GM18870 (cell line): ENCODE measurements at regions not wholly inside any gene's neighbourhood (a gene's known extent, or its start where the extent isn't known, plus 50 kb on each side); places are given as distances from the start of the nearest gene placed in this dataset.

ENCODE experiments used
- ATAC-seq: cut with Tn5 transposase; IDR thresholded peaks from one replicate; pipeline ENCODE4 v1.9.1; 2021; ENCODE audit warnings: moderate library complexity; ENCODE audit not compliant: unreplicated experiment

DNA sequence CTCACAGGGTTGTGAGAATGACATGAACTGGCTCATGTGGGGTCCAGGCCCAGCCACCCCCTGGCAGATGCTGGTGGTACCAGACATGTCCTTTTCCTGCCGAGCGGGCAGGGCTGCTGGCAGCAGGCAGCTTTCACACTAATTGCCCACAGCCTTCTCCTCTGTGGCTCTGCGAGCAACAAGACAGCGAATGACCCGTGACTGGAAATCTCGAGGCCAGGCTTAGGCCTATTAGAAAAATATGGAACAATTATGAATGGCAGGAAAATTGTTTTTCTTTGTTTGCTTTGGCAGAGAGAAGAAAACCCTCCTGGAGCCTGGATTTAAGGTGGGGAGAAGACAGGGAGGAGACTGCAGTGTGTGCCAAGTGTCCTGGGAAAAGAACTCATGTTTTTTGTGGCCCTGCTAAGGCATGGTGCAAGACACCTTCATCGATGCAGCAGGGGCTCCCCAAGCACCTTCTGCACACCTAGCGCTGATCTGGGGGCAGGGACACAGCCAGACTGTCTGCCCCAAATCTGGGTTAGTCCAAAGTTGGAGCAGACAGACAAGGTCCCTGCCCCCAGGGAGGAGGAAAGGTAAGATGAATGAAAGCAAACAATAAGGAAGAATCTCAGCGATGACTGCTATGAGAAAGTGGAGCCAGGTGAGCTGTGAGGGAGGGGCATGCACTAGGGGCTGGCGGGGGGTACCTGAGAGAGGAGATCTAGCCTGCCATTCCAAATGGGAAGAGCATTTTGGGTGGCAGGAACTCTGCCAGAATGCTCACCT lies 193.8 kb upstream of the TLE3 start:
- no peak for ATAC-seq

GRCh38 chr15:70290708-70291107 lies 193.0 kb upstream of the TLE3 start:
- ATAC-seq, result no peak

DNA sequence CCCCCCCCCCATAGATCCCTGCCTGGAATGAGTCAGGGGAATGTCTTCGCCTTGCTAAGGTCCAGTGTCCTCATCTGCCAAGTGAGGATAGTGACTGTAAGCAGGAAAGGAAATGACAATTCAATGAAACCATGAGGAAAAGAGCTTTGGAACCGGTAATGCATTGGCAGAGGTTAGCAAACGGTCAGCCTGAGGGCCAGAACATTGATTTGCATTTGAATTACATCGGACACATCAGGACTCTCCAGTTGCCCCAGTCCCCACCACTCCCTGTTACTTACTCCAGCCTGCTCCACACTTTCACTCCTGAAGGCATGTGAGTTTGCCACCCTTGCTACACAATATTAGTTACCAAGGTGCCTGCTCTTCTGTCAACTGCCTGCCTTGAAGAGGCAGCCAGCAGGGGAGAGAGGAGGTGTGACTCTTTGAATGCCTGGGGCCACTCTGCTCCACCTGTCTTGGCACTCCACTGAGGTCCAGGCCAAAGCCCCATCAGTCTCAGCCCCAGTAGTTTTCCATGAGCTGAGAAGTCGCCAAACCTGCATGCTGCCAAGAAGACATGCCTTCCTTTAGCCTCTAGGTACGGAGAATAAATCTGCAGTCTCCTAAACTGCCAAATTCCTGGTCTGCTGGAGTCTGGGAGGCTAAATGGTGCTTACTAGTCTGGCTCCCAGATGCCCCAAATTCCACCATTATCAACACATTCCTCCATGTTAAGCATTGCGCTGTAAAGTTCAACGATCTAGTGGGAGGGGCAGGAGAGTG lies 191.7 kb upstream of the TLE3 start:
- no peak for ATAC-seq

GRCh38 chr15:70286113-70286806 lies 188.5 kb upstream of the TLE3 start:
- ATAC-seq, result no peak

DNA sequence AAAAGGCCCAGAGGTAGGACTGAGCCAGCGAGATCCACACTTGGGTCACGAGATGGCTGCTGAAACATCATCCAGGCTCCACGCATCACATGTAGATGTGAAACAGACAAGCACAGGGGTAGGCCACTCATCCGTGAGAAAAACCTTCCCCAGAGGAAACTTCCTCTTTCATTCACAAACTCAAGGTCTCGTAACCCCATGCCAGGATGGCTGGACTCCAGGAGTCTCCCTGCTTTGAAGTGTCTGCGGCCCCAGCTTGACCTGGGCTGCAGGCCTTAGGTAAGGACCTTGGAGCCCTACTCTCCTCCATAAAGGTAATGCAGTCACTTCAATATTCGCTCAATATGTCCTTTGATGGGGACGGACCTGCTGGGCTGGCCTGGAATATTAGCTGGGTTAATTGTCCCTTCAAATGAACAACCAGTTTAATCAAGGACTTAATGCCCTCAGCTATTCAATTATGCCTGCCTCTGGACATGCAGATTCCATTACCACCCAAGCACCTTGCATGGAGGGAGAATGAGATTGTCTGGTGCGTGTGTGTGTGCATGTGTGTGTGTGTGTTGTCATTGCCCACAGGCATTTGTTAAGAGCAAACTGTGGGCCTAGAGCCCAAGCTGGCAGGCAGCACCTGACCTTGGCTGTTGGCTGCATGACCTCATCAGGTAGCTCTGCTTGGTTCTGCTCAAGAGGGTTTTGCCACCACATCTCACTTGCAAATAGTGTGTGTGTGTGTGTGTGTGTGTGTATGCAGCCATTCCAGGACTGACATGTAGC lies 186.9 kb upstream of the TLE3 start:
- no peak for ATAC-seq

DNA sequence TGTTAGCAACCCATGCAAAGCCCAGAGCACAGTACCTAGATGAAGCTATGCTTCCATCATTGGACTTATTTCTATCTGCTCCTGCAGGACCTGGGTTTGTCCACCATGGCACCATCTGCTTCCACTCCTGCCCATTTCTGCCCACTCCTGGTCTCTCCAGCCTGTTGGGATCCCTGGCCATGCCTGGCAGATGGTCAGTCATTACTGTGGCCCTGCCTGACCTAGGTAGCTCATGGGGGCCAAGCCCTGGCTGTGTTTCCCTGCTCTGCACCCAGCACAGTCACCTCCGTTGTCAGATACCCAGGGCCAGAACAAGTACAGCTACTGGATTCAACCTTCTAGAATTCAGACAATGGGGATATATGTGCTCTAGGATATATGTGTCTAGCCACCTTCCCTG lies 185.8 kb upstream of the TLE3 start:
- no peak for ATAC-seq

GRCh38 chr15:70281811-70282307 lies 184.1 kb upstream of the TLE3 start:
- ATAC-seq, result no peak

DNA sequence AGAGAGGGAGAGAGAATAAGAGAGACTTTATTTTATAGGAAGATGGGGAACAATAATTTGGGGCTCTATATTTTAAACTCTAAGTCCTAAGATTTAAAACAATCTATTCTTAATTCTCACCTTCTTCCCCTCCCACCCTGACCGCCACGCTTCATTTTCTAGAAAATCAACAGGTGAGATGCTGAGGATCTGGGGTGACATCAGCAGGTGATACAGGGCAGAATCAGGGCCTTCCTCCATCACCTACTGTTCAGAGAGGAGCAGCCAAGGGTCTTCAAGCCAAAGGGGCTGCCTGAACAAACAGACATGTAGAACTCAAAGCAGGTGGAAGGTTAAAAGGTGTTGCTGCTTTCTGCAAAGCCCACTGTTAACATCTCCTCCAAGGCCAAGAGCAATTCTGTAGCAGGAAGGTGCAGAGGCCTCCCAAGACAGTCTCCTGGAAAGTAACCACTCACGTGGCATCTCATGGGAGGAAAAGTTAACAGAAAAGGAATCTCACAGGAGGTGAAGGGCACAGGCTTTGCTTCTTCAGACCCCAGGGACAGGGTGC lies 183.6 kb upstream of the TLE3 start:
- no peak for ATAC-seq

- no peak for ATAC-seq
Measured at GRCh38 chr15:70280781-70281180, 183.1 kb upstream of the TLE3 start.

- no peak for ATAC-seq
Measured at GRCh38 chr15:70279096-70279495, 181.4 kb upstream of the TLE3 start.

DNA sequence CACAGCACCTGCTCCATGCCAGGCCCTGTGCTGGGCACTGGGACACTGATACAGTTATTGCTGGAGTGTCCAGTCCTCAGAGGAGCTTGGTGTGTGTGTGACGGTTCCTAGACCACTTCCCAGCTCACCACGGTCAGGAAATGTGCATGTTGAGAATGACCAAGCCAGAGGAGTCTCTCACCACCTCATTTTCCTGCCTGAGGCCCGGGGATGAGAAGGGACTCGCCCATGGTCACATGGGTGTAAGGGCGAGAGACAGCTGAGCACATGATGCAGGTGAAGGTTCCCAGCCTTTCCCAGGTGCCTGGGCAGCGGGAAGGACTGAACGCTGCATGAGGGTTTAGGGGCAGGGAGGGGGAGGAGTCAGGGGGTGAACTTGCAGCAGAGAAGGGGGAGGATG lies 180.9 kb upstream of the TLE3 start:
- no peak for ATAC-seq

DNA sequence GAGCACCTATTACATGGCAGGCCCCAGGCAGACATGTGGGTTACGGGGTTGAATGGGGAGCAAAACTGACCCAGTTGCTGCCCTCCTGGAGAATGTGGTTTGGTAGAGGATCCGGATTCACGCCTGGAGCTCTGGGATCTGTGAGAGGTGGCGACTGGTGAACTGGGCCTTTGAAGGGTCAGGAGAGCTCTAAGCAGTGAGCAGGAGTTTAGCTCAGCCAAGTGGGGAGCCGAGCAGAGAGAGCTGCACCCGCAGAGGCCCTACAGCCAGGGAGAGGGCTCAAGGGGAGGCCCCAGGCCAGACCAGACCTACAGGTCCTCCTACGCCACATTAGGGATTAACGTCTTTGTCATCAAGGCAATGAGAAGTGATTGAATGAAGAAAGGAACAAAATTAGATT lies 179.8 kb upstream of the TLE3 start:
- no peak for ATAC-seq

DNA sequence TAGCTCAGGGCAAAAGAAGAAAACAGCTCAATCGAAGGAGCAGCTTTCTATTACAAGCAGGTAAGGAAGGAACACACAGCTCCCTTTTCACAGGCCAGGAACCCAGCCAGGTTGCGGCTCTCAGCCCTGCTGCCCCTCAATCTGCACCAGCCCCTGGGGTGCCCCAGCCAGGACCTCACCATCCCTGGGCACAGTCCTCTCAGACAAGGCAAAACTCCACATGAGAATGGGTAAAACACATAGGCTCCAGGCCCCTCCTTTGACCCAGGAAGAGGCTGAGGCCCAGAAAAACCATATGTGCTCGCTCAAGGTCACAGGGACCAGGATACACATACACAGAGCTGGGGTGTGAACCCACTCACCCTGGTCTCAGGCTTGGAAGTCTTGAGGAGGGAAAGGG lies 178.7 kb upstream of the TLE3 start:
- no peak for ATAC-seq

GRCh38 chr15:70275461-70276138 lies 177.9 kb upstream of the TLE3 start:
- no peak for ATAC-seq

GRCh38 chr15:70274908-70275307 lies 177.2 kb upstream of the TLE3 start:
- no peak for ATAC-seq

- no peak for ATAC-seq
Measured at GRCh38 chr15:70274255-70274880, 176.7 kb upstream of the TLE3 start.

DNA sequence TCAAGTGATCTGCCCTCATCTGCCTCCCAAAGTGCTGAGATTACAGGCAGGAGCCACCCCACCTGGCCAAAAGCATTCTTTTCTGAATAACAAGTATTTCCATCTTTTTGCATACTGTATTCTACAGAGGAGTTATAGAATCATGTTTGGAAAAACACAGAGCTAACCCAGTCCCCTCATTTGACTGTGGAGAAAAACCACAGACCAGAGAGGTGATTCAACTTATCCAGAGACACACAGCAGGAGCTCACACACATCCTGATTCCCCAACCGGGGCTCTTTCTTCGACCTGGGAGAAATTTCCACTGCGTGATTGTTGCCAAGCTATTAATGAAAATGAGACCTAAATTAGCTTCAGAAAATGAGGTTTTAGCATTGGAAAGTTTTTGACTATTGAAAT lies 176.1 kb upstream of the TLE3 start:
- ATAC-seq, result no peak

- no peak for ATAC-seq
Measured at GRCh38 chr15:70272565-70273355, 175.0 kb upstream of the TLE3 start.
